HG03439 (cell line): ENCODE measurements at regions not wholly inside any gene's neighbourhood (a gene's known extent, or its start where the extent isn't known, plus 50 kb on each side); places are given as distances from the start of the nearest gene placed in this dataset.

Source experiments
- ATAC-seq: cut with Tn5 transposase; IDR thresholded peaks from one replicate; pipeline ENCODE4 v1.9.1; 2021; ENCODE audit warnings: mild to moderate bottlenecking, moderate library complexity; ENCODE audit not compliant: unreplicated experiment

- no peak for ATAC-seq
Observed at GRCh38 chr2:151157000-151157735, 104.5 kb downstream of the RBM43 start.

- ATAC-seq: no peak
Observed at GRCh38 chr2:151156431-151156830, 105.2 kb downstream of the RBM43 start.

GRCh38 chr2:151153601-151154000 lies 108.1 kb downstream of the RBM43 start:
- no peak for ATAC-seq

DNA sequence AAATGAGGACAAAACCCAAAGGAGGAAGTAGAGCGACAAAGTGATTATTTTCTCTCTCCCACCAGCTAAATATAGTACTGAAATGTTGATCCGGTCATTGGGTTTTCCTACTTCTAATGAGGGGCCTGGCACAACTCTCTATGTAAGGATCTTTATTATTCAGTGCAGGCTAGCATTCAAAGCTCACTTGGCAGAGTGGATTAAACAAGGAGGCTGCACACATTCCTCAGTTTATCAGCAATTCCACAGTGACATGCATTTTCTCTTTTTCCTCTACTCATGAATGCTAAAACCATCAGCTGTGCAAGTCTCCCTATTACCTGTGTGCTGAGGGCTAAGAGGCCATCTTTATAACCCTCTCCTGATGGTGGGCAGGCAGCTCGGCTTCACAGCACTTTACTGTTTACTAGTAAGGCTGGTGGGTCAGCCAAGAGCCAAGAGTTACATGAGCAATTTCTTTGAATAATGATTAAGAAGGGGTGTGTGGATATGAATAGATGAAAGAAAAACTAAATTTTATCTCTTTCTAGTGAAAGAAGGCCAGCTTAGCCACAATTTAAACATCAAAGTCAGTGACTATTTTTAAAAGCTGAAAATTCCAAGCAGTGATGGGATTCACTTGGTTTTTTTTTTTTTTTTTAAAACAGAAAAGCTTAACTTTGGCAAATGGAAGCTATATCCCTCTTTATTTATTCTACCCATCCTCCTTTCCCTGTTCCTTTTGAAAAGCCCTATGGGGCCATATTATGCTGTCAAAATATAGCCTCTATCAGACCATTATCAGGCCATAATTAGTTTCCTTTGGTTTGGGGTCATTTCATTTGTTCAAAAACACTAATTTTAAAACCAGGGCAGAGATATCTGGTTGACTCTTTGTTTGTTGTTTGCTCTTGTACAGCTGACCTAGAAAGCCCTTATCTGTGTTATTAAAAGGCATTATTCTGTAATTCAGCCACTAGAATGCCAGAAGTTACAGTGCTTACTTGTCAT lies 111.0 kb downstream of the RBM43 start:
- ATAC-seq: no peak

- ATAC-seq: no peak
Observed at GRCh38 chr2:151138507-151138906, 123.2 kb downstream of the RBM43 start.

DNA sequence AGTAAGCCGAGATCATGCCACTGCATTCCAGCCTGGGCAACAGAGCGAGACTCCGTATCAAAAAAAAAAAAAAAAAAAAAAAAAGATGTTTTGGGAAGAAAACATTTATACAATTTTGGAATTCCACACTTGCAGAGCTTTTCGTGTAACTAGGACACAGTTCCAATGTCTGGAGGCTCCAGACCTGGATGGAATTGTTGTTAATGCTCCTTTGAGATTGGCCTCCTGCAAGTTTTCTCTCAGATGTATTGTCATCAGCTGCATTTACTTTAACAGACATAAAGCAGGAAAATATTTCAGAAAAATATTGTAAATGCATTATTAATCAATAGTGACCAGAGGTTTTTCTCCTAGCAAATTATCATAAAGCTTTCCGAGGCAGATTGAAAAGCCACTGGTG lies 124.1 kb downstream of the RBM43 start:
- no peak for ATAC-seq

GRCh38 chr2:151120011-151120410 lies 141.7 kb downstream of the RBM43 start:
- ATAC-seq: no peak

- ATAC-seq: no peak
Observed at GRCh38 chr2:151119374-151119773, 142.3 kb downstream of the RBM43 start.

DNA sequence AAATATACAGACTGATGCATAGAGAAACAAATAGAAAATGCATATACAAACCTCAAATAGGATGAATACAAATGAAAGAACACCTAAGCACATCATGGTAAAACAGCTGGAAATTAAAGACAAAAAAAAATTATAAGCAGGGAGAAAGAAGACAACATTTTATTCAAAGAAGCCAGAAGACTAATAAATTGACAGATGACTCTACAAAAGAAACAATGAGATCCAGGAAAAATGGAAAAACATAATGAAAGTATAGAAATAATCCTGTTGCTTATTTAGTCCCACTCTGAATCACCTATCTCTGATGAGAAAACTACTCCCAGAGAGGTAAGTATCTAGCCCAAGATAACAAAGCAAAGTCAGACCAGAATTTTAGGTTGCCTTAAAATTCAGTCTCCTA lies 143.4 kb downstream of the RBM43 start:
- ATAC-seq: no peak

- ATAC-seq: no peak
Observed at GRCh38 chr2:151114874-151115273, 146.8 kb downstream of the RBM43 start.

GRCh38 chr2:151113318-151113717 lies 148.3 kb downstream of the RBM43 start:
- no peak for ATAC-seq

GRCh38 chr2:151111599-151112278 lies 149.9 kb downstream of the RBM43 start:
- ATAC-seq: no peak

DNA sequence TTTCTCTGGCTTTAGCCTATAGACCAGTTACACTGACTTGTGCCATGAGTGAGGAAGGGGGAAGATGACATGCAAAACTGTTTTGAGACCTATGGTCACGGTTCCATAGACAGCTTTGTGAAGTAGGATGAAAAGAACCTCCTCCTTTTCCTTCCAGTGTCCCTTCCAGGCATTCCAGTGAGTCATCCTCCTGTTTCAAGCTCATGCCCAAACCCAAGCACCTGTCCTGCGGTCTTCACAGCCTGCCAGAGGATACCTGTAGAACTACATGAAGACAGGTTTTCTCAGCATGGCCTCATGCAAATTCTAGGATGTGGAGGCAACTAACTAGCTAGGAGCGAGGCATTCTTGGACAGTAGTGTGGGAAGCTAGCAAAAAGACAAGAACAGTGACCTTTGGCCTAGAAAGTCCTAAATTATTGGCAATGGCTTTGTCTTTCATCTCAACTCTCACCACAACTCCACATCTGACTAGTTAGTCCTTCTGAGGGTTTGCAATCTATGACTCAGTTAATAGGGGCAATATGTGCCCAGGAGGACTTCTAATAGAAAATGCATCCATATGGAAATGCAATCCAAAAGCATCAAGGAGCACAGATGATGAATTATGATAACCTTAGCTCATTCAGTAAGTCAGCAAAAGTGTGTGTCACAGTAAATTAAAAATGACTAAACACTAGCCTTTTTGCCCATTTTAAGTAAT lies 154.7 kb downstream of the RBM43 start:
- no peak for ATAC-seq

DNA sequence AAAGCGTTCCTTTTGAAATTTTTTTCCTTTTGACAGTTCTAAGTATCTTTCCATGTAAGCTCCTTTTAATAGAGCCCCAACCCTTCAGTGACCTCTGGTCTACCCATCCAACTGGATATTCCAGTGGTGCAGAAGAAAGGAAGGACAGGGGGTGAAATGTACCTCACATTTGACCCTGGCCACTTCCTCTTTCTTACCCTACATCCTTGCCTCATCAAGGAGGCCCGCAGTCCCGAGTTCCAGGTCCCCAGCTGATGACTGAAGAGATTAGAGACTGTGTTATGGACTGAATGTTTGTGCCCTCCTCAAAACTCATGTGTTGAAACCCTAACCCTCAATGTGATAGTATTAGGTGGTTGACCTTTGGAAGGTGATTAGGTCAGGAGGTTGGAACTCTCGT lies 158.1 kb downstream of the RBM43 start:
- no peak for ATAC-seq

DNA sequence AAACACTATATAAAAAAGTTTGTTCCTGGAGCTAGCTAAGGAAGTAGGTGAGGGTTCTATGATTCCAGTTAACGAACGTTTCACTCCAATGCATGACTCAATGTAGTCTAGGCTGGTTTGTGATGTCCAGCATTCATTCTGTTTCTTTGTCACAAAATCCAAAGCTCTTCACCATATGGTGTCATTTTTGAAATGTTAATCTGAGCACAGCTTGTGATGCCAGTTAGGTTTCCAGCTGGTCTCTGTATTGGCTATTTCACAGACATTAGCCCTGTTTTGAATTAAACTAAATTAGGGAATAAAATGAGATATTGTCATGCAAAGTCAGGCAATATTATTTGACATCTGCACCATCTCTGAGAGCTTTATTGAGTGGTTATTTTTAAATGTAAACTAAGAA lies 159.4 kb downstream of the RBM43 start:
- no peak for ATAC-seq

DNA sequence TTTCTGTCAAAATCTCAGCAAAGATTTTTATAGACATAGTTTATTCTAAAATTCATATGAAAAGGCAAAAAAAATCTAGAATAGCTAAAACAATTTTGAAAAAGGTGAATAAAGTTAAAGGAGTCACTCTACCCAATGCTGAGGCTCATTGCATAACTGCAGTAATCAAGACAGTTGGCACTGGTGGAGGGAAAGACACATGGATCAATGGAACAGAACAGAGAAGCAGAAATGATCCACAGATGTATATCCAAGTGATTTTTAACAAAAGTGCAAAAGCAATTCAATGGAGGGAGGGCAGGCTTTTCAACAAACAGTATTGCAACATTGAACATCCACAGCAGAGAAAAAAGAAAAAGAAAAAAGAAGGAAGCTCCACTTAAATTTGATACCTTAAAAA lies 162.8 kb downstream of the RBM43 start:
- no peak for ATAC-seq

- ATAC-seq: no peak
Observed at GRCh38 chr2:151097895-151098294, 163.8 kb downstream of the RBM43 start.

GRCh38 chr2:151097128-151097527 lies 164.5 kb downstream of the RBM43 start:
- ATAC-seq: no peak

GRCh38 chr2:151096235-151096634 lies 165.4 kb downstream of the RBM43 start:
- no peak for ATAC-seq

- ATAC-seq: no peak
Observed at GRCh38 chr2:151095463-151095862, 166.2 kb downstream of the RBM43 start.

GRCh38 chr2:151091583-151091982 lies 170.1 kb downstream of the RBM43 start:
- no peak for ATAC-seq
